GM19351 (cell line): ENCODE measurements at regions not wholly inside any gene's neighbourhood (a gene's known extent, or its start where the extent isn't known, plus 50 kb on each side); places are given as distances from the start of the nearest gene placed in this dataset.
"Not testable (repeated sequence)": the region's sequence is repeated elsewhere in the genome, so short reads cannot be mapped to it uniquely, and the experiment has no call there.

Experiments
- ATAC-seq: cut with Tn5 transposase; IDR thresholded peaks from one replicate; pipeline ENCODE4 v1.9.1; 2021; ENCODE audit warnings: mild to moderate bottlenecking, moderate library complexity; ENCODE audit not compliant: unreplicated experiment

DNA sequence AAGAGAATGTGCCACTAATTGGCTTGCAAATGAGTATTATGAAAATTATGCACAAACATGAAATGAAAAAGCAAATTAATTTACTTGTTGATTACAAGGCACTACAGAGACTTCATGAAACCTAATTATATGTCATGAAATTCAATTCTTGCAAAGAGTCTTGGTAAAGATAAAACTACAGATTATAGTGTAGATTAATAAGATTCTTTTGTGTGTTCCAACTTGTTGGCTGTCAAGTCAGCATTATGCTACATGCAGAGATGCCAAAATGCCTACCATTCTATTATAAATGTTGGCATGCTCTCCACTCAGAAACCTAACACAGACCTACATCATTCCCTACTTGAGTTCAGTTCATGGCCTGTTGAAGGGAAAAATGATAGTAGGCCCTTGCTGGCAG is 97.2 kb upstream of the KITLG start:
- no peak for ATAC-seq

DNA sequence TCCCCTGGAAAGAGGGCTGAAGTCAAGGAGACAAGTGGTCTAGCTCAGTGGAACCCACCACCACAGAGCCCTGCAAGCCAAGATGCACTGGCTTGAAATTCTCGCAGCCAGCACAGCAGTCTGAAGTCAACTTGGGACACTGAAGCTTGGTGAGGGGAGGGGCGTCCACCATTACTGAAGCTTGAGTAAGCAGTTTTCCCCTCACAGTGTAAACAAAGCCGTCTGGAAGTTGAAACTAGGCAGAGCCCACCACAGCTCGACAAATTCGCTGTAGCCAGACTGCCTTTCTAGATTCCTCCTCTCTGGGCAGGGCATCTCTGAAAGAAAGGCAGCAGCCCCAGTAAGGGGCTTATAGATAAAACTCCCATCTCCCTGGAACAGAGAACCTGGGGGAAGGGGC is 87.3 kb upstream of the KITLG start:
- not testable (repeated sequence) for ATAC-seq

DNA sequence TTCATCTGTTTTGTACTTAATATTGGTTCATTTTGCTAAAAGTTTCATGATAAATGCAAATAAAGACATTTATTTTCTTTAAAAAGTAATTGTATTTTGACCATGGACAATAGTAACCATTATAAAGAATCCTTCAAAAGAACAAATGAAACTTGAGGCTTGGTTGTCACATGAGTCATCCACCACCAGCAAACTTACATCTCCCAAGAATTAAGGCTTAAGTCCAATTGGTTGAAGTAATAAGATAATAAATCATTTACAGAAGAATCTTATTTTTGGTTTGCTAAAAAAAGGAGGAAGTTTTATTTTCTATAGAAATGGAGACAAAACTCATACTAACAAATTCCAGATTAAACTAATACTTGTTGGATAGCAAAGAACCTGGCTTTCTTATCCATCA is 84.8 kb upstream of the KITLG start:
- ATAC-seq, result no peak

DNA sequence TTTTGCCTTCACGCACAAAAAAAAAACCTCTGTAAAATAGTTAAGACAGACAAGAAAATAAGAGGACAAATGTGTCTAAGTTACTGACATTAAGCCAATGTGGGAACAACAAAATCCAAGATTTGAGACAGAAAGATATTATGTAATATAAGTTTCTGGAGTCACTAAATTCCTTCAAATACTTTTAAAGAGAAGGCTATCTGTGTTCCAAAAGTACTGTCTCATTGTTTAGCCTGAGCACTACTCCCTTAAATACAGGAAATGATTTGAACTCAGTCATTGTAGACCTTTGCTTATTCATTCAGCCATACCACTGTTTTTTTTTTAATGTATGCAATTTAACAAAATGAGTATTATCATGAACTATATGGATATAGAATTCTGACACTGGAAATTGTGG is 82.7 kb upstream of the KITLG start:
- no peak for ATAC-seq

DNA sequence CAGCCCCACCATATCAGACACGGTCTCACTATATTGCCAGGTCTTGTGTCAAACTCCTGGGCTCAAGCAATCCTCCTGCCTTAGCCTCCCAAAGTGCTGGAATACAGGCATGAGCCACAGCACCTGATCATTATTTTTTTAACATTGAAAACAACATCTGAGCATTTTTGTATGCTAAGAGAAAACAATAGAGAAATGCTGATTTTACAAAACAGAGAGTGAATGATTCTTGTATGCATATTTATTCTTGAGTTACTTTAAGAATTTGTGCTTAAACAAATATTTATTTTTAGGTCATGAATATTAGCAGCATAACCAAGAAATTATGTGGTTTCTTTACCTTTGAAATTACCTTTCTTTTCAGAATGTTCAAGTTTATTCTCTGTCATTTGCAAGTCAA is 81.8 kb upstream of the KITLG start:
- no peak for ATAC-seq

DNA sequence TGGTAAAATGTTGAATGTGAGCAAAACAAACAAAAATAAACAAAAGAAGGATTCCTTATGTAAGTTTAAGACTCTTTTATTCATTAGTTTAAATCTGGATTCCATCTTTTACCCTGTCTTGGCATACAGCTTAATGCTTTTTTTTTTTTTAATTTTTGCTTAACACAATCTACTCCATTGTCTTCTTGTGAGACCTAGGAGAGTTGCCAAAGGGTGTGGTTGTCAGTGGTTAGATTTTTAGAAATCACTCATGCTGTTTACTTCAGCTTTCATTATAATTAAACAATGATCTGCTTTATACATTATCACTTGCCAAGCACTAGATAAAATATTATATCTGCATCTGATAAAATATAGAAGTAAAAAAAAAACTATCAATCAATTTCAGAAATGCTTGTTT is 77.7 kb upstream of the KITLG start:
- no peak for ATAC-seq

DNA sequence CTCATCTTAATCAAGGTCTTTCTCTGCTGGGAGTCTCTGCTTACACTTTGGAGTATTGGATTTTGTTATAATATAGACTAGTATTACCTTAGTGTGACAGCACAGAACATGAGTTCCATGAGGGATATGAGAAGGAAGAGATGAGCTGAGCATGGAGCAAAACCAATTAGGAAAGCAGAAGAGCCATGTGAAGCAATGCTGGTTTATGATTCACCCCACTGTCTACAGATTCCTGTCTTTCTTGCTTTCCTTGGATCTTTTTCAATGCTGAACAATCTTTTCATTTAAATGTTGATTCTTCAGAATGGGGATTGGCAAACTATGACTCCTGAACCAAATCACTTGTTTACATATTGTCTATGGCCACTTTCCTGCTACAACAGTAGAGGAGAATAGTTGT is 70.4 kb upstream of the KITLG start:
- no peak for ATAC-seq

DNA sequence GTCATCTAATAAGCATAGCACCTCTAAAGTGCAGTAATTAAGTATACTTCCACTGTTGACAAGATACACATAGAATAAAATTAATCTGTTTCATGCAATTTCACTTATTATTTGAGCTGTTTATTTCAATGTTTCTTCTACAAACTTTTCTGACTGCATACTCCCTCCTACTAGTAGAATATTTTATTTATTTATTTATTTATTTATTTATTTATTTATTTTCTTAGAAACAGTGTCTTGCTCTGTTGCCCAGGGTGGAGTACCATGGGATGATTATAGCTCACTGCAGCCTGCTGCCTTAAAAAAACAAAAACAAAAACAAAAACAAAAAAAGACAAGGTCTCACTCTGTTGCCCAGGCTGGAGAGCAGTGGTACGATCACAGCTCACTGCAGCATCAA is 68.4 kb upstream of the KITLG start:
- ATAC-seq, result no peak

DNA sequence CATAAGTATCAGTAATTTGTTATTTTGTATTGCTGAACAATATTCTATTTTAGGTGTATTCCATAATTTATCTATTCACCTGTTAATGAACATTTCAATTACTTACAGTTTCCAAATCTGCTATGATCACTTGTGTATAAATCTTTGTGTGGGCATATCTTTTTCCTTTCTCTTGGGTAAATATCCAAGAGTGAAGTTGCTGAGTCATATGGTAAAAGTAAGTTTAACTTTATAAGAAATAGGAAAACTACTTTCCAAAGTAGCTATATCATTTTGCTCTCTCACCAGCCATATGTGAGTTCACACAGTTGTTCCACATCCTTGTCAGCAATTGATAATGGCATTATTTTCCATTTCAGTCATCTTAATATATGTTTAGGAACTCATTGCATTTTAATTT is 66.6 kb upstream of the KITLG start:
- no peak for ATAC-seq

DNA sequence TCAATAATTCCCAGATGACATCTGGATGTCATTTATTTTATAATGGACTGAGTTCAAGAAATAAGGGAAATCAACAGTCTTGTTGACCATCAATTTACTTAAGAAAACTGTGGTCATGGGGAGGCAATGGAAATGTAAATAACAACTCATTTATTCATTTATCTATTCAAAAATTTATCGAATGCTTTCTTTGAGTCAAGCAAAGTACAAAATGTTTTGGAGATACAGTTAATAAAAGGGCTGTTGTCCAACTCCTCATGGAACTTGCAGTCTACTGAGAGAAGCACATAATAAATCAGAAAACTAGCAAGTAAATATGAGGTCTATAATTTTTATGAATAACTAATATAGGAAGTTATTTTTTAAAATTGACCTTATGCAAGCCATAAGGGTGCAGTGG is 65.5 kb upstream of the KITLG start:
- no peak for ATAC-seq

DNA sequence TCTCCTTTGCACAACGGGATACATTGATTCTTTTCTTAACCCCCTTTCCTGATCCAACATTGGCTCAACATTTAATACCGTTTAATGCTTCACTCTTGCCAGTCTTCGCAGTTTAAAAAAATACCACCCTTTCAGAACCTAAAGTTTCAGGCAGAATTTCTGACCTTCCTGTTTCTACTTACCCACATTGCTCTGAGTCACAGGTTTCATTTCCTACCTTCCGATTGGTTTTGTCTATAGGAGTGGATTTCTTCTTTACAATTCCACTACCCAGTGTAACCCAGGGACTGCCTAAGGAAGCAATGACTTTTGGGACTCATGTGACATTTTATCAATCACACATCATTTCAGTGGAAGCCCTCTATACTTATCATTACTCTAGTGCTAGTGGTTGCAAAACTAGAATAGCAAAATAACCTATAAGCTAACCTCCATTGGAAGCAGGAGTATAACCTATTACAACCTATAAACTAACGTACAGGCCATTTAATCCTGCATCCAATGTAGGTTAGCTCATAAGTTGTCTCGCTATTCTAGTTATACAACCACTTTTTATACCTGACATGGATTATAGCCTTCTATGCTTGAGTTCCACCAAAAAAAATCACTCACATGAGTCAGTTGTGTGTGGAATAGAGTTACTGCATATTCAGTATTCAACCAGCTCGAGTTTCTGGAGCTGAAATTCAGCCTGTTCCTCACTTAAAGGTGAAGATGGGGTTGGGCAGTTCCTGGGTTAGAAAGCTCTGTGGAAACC is 64.9 kb upstream of the KITLG start:
- no peak for ATAC-seq

DNA sequence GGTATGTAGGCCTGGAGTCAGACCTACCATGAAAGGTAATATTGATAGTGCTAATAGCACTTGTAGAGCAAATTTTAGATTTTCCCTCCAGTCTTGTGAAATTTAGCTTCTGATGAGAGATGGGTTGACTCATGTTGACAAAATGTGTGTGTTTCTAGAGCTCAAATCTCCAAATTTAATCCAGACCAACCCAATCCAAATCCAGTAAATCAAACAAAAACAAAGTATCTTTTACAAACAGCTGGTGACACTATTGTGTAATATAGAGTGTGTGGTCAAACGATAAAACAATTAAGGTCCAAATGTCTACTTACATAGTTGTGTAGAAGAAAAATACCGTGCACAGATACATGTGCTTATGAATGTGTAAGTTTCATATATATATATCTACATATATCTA is 63.4 kb upstream of the KITLG start:
- ATAC-seq, result no peak

DNA sequence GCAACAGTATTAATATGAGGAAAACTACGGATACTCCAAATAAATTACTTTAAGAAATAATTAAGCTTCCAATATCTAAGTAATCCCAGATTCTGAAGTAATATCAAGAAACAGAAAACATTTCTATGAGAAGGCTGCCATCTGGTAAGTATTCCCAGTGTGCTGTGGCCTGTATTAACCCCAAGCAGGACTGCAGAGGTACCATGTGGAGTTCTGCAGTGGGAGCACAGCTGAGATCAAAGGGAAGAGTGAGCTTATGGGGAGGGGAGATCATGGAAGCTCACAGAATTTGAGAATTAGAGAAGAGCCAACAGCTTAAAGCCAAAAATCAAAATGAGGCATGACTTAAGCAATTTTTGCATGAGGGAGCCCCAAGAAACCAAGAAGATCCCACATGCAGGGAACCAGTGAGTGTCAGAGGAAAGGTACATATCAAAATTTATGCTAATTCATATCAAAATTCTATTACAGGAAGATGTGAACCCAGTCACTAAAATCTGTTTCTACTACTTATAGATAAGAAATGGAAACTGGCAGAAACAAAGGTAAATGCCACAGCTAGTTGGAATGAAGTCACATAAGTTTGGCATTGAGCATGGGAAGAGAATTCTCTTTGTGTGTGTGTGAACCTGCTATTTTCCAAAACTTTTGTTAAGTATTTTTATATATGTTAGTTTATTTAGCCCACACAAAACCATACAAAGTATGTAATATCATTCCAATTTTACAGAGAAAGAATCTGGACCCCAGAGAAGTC is 62.6 kb upstream of the KITLG start:
- no peak for ATAC-seq

DNA sequence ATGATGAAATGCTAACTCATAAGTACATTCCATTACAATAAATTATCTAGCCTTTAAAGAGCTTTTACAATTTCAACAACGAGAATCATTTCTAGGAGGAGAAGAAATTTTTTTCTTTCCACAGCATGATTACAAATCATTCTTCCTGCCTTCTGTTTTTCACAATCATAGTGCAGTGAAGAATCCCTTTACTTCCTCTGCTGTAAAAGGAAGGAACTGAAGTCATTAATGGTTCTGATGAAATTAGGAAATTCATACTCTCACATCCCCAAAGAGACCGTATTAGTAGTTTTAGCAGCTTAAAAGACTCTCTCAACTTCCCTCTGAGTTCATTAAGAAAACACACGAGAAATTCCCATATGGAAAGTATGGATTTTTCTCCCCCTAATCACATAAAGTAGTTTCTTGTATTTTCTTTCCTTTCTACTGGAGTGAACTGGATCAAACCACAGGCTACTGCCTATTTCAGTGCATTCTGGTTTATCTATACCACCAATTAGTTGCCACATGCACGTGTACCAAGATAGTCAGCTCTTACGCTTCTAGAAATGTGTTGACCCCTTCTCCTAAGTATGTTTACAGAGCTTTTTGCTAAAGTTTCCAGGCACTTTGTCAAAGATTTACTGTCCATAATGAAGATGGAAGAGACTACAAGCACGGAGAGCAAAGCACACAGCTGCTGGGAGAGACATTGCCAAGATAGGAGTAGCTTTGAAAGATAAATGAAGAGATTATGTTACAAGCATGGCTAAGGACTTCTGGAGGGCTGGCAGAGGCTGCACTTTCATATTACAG is 58.9 kb upstream of the KITLG start:
- ATAC-seq, result no peak

DNA sequence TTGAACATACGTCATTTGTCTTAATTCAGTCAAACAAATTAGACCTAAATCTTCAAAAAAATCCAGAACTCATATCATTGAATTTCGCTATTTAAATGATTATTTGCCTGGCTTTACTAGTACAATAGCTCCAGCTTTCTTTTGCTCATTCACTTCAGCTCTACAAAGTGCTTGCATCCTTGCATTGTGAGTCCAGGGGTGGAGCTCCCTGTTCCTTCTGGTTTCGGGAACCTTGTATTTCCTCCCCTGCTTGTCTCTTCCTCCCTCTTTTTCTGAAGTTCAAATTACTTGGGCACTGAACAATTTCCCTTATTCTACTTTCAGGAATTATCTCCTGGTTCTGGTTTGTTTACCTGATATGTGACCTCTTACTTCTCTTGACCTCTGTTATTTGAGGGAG is 58.1 kb upstream of the KITLG start:
- ATAC-seq, result no peak

DNA sequence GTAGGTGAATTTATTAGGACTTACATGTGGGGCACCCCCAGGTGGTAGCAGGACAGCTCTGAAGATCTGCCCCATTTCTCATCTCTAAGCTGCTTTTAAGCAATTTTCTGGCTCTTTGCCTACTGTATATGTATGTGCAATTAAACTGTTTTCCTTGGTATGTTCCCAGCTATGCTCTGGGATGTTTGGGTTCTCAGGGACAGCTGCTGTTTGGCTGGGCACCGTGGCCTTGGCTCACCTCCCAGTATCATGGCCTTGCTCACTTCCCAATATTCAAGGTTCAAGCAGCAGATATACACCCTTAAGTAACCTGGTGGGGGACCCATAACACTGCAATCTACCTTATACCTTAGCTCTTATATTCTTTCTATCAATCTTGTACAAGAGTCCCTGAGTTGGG is 53.7 kb upstream of the KITLG start:
- no peak for ATAC-seq

DNA sequence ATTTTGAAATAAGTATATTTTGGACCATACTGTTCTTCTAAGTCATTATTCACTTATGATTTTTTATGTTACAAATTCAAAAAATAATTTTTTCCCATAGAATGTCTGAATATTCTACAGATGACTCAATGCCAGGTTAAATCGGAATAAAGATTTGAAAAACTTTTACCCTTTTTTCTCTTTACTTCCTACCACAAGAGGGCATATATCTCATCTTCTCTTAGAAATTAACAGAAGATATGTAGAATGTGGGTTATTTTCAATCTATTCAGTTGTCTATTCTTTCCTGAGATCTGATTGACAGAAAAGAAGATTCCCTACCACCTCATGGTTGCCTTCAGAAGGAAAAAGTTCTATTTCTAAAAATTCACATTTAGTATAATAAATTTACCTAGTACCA is 53.0 kb upstream of the KITLG start:
- ATAC-seq, result no peak

DNA sequence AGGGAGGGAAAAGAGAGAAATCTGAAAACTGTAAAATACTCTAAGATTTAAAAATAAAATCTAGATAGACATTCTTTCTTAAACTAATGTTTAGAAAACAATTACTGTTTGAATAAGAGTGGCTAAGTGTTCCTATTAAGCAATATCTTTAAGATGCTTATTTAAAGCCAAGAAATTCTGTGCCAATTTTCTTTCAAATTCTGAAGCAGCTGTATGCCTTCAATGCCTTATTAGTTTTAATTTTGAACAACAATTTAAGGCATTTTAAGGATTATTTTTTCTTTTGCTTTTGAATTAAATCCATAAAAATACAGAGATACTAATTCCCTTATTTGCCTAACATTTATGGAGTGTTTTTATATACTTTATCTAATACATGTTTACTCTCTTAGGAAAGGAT is 50.3 kb upstream of the KITLG start:
- ATAC-seq, result no peak
